ENCODE measurements at regions not wholly inside any gene's neighbourhood (a gene's known extent, or its start where the extent isn't known, plus 50 kb on each side); places are given as distances from the start of the nearest gene placed in this dataset.

DNA sequence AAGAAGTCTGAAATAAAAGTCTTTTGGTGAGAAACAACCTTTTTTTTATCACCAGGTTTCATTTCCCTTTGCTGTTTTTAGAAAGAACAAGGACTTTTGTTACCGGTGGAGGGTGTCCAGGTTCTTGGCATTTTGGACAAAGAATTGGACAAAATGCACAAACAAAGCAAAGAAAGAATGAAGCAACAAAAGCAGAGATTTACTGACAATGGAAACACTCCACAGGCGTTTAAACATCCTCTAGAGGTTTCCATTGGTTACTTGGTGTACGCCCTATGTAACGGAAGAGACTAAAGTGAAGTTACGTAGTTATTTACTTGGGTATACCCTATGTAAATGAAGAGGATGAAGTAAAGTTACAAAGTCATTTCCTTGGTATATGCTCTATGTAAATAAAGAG, 1487.0 kb downstream of the LRRC4C start:
- TF ChIP-seq, protein P1, sequence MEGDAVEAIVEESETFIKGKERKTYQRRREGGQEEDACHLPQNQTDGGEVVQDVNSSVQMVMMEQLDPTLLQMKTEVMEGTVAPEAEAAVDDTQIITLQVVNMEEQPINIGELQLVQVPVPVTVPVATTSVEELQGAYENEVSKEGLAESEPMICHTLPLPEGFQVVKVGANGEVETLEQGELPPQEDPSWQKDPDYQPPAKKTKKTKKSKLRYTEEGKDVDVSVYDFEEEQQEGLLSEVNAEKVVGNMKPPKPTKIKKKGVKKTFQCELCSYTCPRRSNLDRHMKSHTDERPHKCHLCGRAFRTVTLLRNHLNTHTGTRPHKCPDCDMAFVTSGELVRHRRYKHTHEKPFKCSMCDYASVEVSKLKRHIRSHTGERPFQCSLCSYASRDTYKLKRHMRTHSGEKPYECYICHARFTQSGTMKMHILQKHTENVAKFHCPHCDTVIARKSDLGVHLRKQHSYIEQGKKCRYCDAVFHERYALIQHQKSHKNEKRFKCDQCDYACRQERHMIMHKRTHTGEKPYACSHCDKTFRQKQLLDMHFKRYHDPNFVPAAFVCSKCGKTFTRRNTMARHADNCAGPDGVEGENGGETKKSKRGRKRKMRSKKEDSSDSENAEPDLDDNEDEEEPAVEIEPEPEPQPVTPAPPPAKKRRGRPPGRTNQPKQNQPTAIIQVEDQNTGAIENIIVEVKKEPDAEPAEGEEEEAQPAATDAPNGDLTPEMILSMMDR (IDR thresholded peaks at IDR 0.05): no peak
- TF ChIP-seq POLR2A (IDR thresholded peaks at IDR 0.05): no peak

Measured in thyroid gland (tissue), 4 donors.